DND-41 (cell line): ENCODE measurements at regions not wholly inside any gene's neighbourhood (a gene's known extent, or its start where the extent isn't known, plus 50 kb on each side); places are given as distances from the start of the nearest gene placed in this dataset.

Source experiments
- EZH2 ChIP-seq: IDR thresholded peaks from 3 replicates; pipeline ENCODE4 v1.6.1; 2012; ENCODE audit warnings: borderline replicate concordance, low read depth, mild to moderate bottlenecking, moderate library complexity, low read length, inconsistent platforms; ENCODE audit not compliant: severe bottlenecking
- TF ChIP-seq, protein P1 (sequence below): IDR thresholded peaks from 2 replicates; pipeline ENCODE4 v1.5.1; 2012; ENCODE audit warnings: borderline replicate concordance, low read length, moderate library complexity, mild to moderate bottlenecking; ENCODE audit not compliant: poor library complexity, severe bottlenecking; ENCODE audit errors: extremely low read depth

DNA sequence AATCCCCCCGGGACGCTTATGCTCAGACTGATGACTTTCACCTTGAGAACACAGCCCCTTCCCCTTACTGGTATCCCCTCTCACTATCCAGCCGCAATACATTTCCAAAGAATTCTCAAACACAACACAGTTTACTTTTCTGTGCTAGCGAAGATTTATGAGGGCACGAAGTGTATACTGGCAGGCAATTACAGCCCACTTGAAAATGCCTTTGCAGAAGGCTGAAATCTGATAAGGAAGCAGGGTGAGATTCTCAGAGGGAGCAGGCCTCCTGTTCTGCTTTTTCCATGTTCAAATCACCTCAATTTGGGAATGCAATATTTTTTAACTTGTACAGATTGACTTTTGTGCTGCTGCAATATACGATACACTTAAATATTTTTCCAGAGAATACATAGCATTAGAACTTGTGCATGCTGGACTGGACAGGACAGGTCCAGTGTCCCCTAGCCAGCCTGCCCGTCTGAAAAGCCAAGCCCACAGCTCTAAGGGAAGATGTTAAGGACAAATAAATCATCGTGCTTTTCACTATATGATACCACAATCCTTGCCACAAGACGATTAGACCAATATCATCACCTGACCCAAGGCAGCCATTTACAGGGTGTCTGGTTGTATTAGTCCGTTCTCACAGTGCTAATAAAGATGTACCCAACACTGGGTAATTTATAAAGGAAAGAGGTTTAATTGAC lies 262.1 kb downstream of the EPHA4 start:
- TF ChIP-seq, protein P1, sequence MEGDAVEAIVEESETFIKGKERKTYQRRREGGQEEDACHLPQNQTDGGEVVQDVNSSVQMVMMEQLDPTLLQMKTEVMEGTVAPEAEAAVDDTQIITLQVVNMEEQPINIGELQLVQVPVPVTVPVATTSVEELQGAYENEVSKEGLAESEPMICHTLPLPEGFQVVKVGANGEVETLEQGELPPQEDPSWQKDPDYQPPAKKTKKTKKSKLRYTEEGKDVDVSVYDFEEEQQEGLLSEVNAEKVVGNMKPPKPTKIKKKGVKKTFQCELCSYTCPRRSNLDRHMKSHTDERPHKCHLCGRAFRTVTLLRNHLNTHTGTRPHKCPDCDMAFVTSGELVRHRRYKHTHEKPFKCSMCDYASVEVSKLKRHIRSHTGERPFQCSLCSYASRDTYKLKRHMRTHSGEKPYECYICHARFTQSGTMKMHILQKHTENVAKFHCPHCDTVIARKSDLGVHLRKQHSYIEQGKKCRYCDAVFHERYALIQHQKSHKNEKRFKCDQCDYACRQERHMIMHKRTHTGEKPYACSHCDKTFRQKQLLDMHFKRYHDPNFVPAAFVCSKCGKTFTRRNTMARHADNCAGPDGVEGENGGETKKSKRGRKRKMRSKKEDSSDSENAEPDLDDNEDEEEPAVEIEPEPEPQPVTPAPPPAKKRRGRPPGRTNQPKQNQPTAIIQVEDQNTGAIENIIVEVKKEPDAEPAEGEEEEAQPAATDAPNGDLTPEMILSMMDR: no peak
- TF ChIP-seq EZH2: no peak
